NCI-H2171 treated with DMSO at 0.1 percent for 48 hours (cell line): ENCODE measurements at regions not wholly inside any gene's neighbourhood (a gene's known extent, or its start where the extent isn't known, plus 50 kb on each side); places are given as distances from the start of the nearest gene placed in this dataset.

ENCODE experiments used
- DNase-seq: peaks from one replicate; lab custom pipeline; 2025; lab: John Stamatoyannopoulos, UW

DNA sequence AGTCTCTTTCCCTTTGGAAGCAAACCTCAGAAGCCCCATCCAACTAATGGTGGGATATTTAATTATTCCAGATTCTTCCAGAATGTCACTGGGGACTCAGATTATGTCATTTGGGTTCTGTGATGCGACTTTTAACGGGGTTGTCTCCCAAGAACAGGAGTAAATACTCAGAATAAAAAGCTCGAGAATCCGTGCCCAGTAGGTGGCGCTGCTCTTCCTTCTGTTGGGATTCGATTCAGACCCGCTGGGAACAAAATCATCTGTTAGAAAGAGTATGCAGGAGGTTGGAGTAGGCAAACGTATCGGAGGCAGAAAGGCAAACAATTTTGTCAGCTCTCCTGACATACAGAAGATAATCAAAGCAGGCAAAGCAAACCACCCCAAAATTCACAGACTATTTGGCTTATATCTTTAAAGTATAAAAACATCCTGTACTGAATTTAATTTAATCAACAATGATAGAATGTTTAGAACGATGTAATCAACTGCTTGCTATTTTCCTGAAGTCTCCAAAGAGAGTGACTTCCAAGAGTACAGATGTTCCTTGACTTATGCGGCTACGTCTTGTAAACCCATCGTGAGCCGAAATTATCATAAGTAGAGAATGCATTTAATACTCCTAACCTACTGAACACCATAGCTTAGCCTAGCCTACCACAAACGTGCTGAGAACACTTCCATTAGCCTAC lies 169.8 kb upstream of the RAI14 start:
- peak; percentile 86 for DNase-seq

DNA sequence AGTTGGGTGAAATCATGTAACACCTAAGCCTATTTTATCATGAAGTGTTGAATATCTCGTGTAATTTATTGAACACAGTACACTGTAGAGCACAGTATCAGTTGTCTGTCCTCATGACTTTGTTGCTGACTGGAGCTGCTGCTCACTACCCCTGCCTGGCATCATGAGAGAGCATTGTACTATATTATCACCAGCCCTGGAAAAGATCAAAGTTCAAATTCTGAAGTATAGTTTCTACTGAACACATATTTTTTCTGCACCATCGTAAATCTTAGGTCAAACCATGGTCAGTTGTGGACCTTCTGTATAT lies 169.3 kb upstream of the RAI14 start:
- DNase-seq = no peak

DNA sequence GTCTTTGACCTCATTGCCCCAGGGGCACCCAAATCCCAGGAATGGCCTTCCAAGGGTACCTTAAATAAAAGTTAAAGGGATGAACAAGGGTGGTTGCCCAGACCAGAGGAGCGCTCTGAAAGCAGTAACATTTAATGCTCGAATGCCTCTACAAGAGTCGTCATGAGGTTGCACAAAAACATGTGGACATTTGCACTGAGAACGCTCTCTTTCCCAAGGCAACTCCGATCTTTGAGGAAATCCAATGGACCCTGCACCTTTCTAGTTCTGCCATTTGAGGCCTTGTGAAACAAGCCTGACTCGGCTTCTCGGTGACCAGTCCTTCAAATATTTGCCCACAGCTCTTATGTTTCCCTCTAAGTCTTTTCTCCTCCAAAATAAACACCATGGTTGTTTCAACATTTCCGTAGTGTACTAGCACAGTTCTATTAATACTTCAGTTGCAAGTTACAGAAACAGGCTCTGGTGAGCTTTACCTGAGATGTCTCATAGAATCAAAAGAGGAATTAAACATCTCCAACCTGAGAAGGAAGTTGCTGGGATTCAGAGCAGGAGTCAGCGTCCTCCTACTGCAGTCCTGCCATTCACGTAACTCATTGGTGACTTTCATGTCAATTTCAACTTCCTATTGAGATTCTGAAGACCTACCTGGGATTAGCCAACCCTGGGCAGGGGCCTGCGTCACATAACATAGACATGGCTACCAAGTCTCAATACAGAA lies 168.8 kb upstream of the RAI14 start:
- no peak for DNase-seq

DNA sequence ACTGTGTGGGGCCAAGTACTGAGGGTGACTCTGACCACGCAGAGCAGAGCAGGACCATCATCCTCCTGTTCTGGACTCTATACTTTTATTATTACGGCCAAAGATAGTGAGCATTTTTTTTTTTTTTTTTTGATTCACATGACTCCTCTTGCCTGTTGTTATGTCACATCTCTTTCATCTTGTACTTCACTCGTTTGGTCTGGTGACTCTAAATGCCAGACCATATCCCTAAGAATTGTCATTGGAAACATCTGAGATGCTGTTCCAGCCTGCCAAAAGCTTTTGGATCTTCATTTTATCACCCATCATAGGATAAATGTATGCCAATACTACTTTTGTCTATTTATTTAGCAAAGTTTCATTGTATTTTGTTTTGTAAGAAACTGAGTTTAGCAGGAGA lies 168.2 kb upstream of the RAI14 start:
- DNase-seq = no peak

DNA sequence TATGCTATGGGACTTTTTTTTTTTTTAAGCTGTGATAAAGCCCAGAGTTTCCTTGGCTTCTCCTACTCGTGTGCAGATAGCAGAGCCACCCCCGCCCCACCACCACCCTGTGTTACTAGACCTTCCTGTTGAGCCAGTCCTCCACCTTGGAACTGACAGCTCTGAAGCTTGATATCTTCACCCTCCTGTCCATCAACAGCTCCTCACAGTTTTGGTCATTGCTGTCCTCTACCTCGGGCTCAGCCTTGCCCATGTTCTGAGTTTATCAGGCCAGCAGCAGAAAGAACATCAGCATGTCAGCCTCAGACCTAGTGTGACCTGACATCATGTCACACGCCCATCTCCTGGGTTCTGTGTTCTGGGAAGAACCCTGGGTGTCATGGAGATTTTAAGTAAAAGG lies 167.1 kb upstream of the RAI14 start:
- no peak for DNase-seq

DNA sequence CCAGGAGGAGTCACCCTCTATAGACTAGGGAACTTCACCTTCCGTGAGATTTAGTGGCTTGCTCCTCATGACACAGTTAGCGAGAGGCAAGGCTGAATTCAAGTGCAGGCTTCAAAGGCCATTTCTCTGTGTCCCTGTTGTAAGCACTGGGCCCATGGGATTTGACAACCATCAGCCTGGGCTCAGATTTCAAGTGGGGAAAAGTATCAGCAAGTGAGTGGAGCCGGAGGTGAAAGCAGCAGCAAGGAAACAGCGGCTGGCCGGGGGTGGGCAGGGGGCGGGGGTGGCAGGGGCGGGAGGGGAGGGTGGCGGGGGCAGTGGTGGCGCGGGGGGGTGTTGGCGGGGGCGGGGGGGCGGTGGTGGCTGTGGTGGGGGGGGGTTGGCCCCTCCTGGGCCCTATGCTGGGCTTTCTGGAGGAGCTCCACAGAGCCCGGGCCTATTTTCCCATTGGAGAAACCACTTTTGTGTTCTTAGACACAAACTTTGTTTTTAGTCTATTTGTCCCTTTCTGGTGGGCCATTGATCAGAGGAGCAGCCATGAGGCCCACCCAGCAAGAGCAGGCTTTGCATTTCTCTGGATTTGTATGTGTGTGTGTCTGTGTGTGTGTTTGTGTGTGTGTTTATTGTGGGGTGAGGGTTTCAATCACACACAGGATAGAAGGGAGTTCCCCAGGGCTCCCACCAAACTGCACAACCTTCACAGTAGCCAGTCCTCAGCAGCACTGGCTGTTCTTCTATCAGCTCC lies 165.4 kb upstream of the RAI14 start:
- peak; percentile 86 for DNase-seq

DNA sequence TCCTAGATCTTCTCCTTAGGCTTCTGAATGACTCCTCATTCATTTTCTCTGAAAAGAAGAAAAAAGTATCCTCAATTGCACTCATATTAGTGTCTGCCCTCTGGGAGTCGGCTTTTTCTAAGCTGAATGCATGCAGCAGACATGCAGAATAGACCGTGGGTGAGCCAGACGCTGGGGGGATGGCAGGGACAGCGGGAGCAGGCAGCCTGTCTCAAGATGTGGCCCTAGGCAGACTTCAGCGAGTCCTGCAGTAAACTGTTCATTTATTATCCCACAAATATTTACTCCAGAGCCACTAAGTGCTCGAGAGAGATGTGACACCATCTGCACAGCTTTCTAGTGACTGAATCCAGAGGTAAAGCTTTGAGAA lies 164.9 kb upstream of the RAI14 start:
- DNase-seq = peak; percentile 12

DNA sequence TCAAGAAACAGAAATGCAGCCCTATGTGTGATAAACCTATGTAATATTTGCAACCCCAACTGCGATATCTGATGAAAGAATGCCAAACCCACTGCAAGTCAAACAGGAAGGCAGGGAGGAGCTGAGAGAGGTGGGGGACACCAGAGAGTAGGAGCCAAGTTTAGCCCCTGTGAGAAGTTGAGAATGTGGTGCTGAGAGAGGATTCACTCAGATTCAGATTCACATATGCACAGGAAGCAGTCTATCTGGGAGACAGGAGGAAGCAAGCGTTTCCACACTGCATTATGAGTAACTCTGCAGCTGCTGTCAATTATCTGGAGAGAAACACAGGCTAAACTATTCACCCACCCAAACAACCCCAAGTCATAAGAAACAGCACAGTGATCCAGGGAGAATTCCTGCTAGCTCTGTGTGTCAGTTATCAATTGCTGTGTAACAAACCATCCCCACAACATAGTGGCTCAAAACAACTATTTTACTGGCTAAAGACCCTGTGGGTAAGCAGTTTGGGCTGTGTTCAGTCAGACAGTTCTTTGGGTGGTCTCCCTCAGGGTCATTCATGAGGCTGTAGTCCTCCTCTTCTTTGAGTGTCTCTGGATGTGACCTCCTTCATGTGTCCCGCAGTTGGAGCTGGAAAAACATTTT lies 161.9 kb upstream of the RAI14 start:
- no peak for DNase-seq

DNA sequence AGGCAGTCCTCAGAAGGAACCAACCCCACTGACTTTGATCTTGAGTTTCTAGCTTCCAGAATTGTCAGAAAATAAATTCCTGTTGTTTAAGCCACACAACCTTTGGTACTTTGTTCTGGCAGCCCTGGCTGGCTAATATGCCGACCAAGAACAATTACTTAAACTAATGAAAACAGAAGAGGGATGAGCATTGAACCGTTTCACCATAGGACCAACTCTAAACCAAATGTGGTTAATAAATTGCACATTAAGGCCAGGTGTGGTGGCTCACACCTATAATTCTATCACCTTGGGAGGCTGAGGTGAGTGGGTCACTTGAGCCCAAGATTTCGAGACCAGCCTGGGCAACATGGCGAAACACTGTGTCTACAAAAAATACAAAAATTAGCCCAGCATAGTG lies 160.9 kb upstream of the RAI14 start:
- DNase-seq = no peak

DNA sequence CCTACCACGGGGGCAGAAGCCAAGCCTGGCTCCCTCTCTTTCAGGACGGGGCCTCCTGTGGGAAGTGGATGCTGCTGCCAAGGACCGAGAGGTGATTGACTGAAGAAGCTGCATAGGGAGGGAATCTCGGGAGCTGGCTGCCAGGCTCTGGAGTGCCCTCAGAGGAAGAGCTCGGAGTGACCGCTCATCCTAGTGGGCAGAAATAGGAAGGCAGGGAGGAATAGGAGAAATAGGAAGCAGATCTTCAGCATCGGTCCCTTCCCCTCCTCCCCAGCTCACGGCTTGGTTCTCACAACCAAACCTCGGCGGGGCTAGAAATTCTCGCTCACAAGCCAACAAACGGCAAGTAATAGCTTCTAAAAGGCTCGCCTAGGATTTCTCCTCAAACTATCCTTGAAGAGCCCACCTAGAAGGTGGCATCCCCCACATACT lies 159.9 kb upstream of the RAI14 start:
- DNase-seq = no peak

DNA sequence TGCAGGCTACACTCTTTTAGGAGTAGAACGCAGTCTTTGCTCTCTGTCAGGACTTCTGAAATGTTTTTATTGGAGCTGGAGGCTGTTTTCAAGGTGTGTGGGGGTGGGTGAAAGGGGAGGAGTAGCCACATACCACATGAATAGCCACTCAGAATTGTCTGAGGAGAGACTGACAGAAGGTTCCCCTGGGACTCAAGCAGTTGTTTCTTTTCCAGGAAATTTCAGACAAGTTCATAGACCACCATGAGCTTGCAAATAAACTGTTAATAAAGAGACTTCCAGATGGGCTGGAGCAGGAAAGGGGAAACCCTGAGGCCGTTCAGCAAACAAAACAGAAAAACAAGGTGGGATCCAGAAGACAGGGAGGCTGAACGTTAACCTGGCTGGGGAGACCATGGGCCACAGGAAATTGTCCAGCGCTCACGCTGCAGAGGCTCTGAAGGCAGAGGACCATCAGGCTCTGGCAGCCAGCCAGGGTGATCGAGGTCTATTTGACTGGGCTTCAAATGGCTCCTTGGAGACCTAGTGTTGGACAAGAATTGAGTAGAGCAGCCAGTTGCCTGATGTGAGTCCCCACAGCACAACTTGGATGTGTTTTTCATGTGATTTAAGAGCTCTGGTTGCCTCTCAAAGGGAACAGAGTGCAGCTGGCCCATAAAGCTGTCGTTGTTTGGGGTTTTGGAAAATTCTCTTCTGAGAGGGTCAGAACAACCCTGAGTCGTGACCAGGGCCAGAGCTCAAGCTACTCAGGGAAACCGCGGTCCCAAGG lies 159.2 kb upstream of the RAI14 start:
- no peak for DNase-seq

DNA sequence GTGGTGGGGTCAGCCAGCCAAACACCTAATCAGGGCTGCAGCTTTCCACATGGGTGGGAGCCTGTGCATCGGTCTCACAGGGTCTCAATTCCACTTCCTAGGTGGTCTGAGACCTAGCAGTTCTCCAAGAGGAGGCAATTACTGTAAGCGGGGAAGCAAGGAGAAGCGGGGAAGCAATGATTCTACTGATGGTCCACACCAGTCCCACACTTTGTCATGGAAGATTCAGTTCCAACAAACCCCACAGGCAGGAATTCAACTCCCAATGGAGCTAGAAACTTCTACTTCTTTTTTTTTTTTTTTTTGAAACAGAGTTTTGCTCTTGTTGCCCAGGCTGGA lies 158.7 kb upstream of the RAI14 start:
- DNase-seq = no peak

DNA sequence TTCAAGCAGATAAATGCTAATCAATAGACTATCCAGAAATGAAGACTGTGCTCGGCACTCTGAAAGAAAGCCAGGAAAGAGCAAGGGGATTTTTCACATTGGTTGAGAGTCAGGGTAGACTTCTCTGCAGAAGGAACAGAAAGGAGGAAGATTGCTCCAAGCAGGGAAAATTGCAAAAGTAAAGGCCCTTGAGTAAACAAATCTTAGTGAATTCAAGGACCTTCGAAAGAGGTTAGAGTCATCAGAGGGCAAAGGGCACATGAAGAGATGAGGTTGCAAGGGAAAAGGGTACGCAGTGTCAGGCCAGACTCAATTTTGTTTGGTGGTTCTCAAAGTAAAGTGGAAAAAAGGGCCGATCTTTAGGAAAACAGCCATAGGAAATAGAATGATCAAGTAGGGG lies 157.6 kb upstream of the RAI14 start:
- DNase-seq = no peak

DNA sequence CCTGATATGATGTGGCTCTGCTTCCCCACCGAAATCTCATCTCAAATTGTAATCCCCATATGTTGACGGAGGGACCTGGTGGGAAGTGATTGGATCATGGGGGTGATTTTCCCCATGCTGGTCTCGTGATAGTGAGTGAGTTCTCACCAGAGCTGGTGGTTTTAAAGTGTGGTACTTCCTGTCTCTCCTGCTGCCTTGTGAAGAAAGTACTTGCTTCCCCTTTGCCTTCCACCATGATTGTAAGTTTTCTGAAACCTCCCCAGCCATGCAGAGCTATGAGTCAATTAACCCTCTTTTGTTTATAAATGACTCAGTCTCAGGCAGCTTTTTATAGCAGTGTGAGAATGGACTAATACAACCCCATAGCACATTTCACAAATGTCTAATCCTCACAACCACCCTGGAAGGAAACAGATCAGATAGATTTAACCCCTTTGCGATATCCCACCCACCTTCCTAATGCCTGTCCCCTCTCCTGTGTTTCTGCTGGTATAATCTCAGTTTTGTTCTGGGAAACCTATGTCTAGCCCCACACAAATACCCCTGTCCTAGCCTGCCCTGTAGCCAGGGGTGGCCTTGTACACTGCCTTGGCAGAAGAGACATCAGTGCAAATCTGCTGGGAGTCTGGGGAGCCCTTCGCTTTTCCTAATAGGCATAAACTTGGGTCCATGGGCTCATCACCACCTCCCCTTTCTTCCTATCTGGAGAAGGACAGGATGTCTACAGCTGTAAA lies 157.0 kb upstream of the RAI14 start:
- DNase-seq = no peak

DNA sequence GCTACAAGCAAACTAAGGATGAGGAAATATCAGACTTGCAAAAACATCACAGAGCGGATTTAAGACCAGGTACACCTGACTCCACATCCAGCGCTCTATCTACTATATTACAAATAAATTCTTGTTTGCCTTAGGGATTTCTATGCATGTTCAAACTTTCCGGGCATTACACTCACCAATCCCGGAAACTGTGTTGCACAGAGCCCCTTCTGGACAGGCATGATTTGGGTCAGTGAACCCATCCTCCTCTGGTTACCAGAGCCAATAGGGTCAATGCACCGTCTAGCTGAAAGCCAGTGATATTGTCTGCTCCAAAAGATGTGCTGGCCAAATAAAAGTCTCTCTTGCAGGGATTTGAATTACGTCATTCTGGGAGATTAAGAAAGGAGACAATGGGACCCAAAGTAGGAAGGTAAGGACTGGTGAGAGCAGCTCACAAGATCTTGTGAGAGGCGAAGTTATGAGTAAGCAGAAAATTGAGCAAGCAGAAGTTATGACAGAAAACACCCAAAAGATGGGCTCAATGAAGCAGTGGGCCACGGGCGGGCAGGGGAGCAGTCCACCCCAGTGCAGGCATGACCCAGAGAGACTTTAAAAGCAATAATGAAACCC lies 155.8 kb upstream of the RAI14 start:
- DNase-seq = no peak

DNA sequence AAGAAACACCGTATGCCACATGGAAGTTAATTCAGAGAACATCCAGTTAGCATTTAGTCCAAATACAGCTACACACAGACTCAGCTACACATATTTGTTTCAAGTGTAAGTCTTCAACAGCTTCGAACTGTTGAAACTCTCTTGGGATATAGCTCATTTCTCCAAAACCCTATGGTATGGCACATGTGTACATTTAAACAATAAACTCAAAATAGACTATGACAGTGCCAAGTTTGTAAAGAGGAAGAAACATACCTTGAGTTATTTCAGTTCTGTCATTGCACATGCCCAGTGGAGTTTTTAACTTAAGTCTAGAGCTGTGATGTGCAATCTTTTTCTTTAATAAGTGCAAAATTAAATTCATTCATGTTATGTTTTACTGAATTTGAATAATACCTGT lies 155.1 kb upstream of the RAI14 start:
- no peak for DNase-seq

DNA sequence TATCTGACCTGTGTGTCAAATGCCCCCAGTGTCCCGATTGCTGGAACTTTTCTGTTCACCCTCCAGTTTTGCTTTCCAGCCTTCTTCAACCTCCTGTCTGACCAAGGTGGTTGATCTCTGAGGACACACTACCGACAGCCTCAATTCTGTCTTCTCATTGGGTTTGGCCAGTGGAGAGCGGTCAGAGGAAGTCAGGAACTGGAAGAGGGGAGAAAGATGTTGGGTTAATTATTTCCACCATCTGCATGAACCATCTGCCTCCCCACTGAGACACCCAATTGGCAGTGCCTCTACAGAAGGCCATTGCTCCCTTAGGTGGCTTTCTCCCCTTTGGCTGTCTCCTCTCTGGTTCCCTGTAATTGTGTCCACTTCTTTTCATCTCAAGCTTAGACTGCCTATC lies 154.3 kb upstream of the RAI14 start:
- no peak for DNase-seq

DNA sequence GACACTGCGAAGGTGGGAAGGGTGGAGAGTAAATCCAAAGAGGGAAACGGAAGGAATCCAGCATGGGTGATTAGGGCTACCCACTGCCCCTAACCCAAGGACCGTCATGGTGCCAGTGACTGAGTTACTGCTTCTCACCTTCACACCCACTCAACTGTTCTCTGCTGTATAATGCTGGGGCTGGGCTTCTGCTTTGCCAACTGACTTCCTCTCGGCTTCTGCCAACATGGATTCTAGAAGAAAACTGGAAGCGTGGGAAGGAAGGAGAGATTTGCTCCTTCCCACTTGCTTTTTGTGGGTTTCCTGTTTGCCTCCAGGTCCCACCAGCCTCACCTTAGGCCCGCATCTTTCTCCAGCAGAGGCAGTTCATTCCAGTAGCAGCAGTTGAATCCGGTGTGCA lies 153.5 kb upstream of the RAI14 start:
- no peak for DNase-seq

DNA sequence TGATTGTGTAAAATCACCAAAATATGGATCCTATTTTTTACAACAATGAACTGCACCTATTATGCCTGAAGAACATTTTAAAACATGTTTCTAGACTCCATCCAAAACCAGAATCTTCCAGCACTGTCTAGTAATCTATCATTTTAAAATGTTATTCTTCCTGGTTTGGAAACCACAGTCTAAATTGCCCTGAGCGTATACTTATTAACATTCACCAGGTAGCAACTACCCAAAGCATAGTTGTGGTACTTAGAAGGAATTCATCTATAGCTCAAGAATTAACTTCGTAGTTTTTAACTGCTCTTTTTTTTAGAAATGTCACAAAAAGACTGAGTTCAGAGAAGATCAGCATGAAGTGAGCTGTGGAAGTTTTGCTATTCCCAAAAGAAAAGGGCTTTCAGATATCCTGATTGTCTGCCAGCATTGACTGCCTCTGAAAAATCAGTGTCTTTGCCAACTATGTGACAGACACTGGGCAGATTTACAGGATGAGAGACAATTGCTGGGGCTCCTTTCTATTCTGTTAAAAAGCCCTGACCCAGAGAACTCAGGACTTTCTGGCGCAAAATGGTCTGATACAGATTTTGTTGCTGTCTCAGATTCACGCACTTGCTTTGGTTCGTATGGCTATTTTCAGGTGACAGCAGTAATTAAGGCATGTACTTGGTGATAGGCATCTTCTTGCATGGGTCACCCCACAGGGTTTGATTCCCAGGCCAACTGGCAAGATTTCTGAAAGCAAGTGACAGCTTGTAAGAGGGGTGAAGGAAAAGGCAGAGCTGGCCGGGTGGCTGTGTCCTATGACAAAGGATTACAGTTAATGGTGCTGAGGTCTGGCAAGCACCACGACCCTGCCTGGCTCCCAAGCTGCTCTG lies 152.5 kb upstream of the RAI14 start:
- no peak for DNase-seq

DNA sequence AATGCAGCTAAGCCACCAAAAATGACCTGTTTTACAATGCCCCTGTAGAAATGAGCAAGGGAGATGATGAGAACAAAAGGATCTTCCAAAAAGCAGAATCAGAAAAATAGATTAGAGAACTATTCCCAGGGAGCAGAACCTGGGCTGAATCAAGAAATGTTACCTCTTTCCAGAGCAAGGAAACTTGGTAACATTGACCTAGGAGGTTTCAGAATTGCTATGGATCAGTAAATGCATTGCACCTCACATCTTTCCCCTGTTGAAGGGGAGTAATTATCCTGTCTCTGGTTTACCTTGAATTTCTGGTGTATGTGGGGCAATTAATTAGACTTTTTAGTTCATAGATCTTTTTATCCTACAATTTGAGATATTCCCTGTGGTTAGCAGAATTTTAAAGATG lies 151.2 kb upstream of the RAI14 start:
- no peak for DNase-seq
